OCI-LY7 (cell line): ENCODE measurements at regions not wholly inside any gene's neighbourhood (a gene's known extent, or its start where the extent isn't known, plus 50 kb on each side); places are given as distances from the start of the nearest gene placed in this dataset.

ENCODE experiments used
- BruUV-seq: library from RNA; stranded (reverse); fragments of 400-500 nt; replicated peaks from 2 replicates; lab custom pipeline; 2021; lab: Mats Ljungman, UMichigan
- CTCF ChIA-PET: fragments of 300-600 bp; sonication (Branson Sonifier 250); formaldehyde crosslinking; loops from one replicate; lab custom pipeline; 2022; ENCODE audit warnings: antibody characterized with exemption; ENCODE audit not compliant: unreplicated experiment; lab: Charles Lee
- POLR2A ChIA-PET: fragments of 300-600 bp; sonication (Branson Sonifier 250); formaldehyde crosslinking; loops from one replicate; lab custom pipeline; 2022; ENCODE audit warnings: antibody characterized with exemption; lab: Charles Lee
- DNase-seq: peaks from one replicate; pipeline ENCODE4 v3.0.0-alpha.2; 2015; ENCODE audit warnings: low spot score
- H2AFZ ChIP-seq: fragments of 200-600 bp; sonication (generic), shearing (Covaris generic); 2 replicates; pipeline ENCODE4 v1.6.1; 2014; ENCODE audit warnings: mild to moderate bottlenecking, antibody characterized with exemption, low read length, moderate library complexity
- H3K27ac ChIP-seq: fragments of 200-600 bp; sonication (generic); 2 replicates; pipeline ENCODE4 v1.5.1; 2014; ENCODE audit warnings: mixed run types, low read depth, mild to moderate bottlenecking, moderate library complexity, low read length, inconsistent platforms; ENCODE audit not compliant: poor library complexity, severe bottlenecking
- H3K36me3 ChIP-seq: fragments of 200-600 bp; sonication (generic); 2 replicates; pipeline ENCODE4 v1.6.1; 2014; ENCODE audit warnings: mild to moderate bottlenecking, antibody characterized with exemption, low read length, moderate library complexity, mixed read lengths; ENCODE audit not compliant: insufficient read depth
- H3K4me1 ChIP-seq: fragments of 200-600 bp; sonication (generic); 2 replicates; pipeline ENCODE4 v1.5.1; 2014; ENCODE audit warnings: mild to moderate bottlenecking, low read length; ENCODE audit not compliant: insufficient read depth, poor library complexity, severe bottlenecking
- H3K4me2 ChIP-seq: fragments of 200-600 bp; sonication (generic); 2 replicates; pipeline ENCODE4 v1.6.1; 2014; ENCODE audit warnings: mild to moderate bottlenecking, low read length
- H3K4me3 ChIP-seq: fragments of 200-600 bp; sonication (generic); 2 replicates; pipeline ENCODE4 v1.5.1; 2014; ENCODE audit warnings: mild to moderate bottlenecking, low read depth, low read length; ENCODE audit not compliant: poor library complexity, severe bottlenecking
- H3K79me2 ChIP-seq: fragments of 200-600 bp; sonication (generic); 2 replicates; pipeline ENCODE4 v1.6.1; 2016; ENCODE audit warnings: low read depth, mild to moderate bottlenecking, low read length, moderate library complexity, mixed read lengths; ENCODE audit not compliant: insufficient read depth
- H3K9me2 ChIP-seq: fragments of 200-600 bp; sonication (generic); 2 replicates; pipeline ENCODE4 v1.6.1; 2016; ENCODE audit warnings: mild to moderate bottlenecking, low read length, mixed read lengths; ENCODE audit not compliant: insufficient read depth
- H3K9me3 ChIP-seq: fragments of 200-600 bp; sonication (generic); 2 replicates; pipeline ENCODE4 v1.6.1; 2014; ENCODE audit warnings: mild to moderate bottlenecking, mixed run types, low read length, mixed read lengths
- H4K20me1 ChIP-seq: fragments of 200-600 bp; sonication (generic); 2 replicates; pipeline ENCODE4 v1.6.1; 2014; ENCODE audit warnings: mild to moderate bottlenecking, antibody characterized with exemption, low read length, moderate library complexity, mixed read lengths; ENCODE audit not compliant: insufficient read depth
- CTCF ChIP-seq: fragments of 200-600 bp; sonication (generic); conservative IDR thresholded peaks from 2 replicates; pipeline ENCODE4 v1.5.1; 2014; ENCODE audit warnings: mild to moderate bottlenecking, antibody characterized with exemption, low read length, moderate library complexity, mixed read lengths
- EZH2phosphoT487 ChIP-seq: fragments of 200-600 bp; sonication (generic); IDR thresholded peaks from 2 replicates; pipeline ENCODE4 v1.6.1; 2018; ENCODE audit warnings: low read depth, borderline replicate concordance, mild to moderate bottlenecking, mixed run types, antibody characterized with exemption, low read length, moderate library complexity, mixed read lengths
- intact Hi-C: fragments of 100-400 bp; cut with micrococcal nuclease; formaldehyde crosslinking; loops from one replicate; pipeline ENCODE4 v1.10.0; 2022; ENCODE audit not compliant: unreplicated experiment

GRCh38 chr3:87793337-87793877 lies 265.4 kb downstream of the CGGBP1 start:
- ChIA-PET POLR2A (no interaction called here), CTCF (no interaction called here)
- no peak overlapping the region for H2AFZ ChIP-seq
- H3K9me2 ChIP-seq = no peaks in the 10 kb centered on the region
- TF ChIP-seq CTCF = no peak
- TF ChIP-seq EZH2phosphoT487 = no peak
- H3K27ac ChIP-seq = no peak overlapping the region
- no peak for DNase-seq
- no TSS peak for BruUV-seq
- H3K79me2 ChIP-seq = no peaks in the 10 kb centered on the region
- no peaks in the 10 kb centered on the region for H3K4me1 ChIP-seq
- H4K20me1 ChIP-seq = no peaks in the 10 kb centered on the region
- intact Hi-C loops = no loop called here
- no peaks in the 10 kb centered on the region for H3K36me3 ChIP-seq
- no peaks in the 10 kb centered on the region for H3K9me3 ChIP-seq
- no peak overlapping the region for H3K4me2 ChIP-seq
- H3K4me3 ChIP-seq = no peak overlapping the region

DNA sequence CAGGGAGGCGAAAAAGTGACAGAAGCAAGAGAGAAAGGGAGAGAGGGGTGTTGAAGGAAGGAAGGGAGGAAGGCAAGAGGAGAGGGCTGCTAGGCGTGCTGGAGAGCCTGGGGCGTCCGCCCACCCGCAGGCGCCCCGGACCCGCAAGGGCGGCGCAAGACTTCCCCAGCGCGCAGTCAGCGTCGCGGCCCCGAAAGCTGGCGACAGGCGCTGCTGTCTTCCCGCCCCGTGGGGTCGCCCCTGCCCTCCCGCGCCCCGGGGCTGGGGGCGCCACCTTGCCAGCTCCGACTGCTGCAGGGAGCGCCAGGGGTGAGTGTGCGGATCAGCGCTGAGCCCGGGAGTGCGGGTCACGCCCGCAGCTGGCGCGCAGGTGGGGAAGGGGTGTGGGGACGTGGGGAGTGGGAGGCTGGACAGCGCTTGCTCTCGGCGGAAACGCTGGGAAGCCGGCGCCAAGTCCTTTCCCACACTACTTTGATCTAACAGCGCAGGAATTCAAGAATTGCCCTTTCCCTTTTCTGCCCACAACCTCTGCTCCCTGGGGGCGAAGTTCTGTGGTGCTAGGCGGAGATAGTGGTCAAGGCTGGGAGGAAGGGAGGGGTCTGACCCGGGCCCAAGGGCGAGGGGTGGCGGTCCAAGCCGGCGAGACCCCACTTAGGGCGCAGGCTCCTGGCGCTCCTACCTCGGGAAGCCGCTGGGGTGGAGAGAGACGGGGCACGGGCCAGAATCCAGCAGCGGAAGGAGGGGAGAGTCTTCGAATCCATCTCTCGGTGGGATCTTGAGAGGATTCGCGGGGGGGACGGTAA lies 266.1 kb downstream of the CGGBP1 start, which contains the start of gene HTR1F:
Gene HTR1F (plus strand): TSS at position 173 of the 803 bp plus-strand sequence.
- H3K4me2 ChIP-seq = no peak within 1 kb of the TSS
- H3K4me3 ChIP-seq = no peak within 1 kb of the TSS
- H3K79me2 ChIP-seq = no peaks in the 10 kb centered on the region
- DNase-seq = no peak
- POLR2A ChIA-PET = no interaction called here
- H4K20me1 ChIP-seq = no peaks in the 10 kb centered on the region
- no peaks in the 10 kb centered on the region for H3K9me3 ChIP-seq
- CTCF ChIA-PET = no interaction called here
- H3K36me3 ChIP-seq = no peaks in the 10 kb centered on the region
- BruUV-seq = no TSS peak
- H2AFZ ChIP-seq = no peak within 1 kb of the TSS
- no peaks in the 10 kb centered on the region for H3K4me1 ChIP-seq
- TF ChIP-seq CTCF (no peak), EZH2phosphoT487 (no peak)
- H3K9me2 ChIP-seq = no peaks in the 10 kb centered on the region
- intact Hi-C loops = no loop called here
- H3K27ac ChIP-seq = no peak within 1 kb of the TSS

DNA sequence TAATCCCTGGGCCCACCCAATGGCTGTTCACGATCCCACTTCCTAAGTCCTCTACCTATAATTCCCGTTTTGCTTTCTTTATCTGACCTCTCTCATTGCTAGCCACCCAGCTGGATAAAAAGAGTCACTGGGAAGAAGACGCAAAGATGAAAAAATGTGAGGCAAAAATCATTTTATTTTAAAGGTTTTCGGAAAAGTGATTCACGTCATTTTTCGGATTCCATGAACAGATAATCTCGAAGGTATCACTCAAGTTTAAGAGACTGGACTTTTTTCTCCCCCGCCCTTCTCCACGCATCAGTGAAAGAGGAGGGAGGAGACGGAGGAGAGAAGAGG lies 266.6 kb downstream of the CGGBP1 start:
- POLR2A ChIA-PET = no interaction called here
- TF ChIP-seq EZH2phosphoT487 (no peak), CTCF (no peak)
- Histone ChIP-seq H3K79me2 (no peaks in the 10 kb centered on the region), H3K4me2 (no peak overlapping the region), H3K9me3 (no peaks in the 10 kb centered on the region), H2AFZ (no peak overlapping the region), H3K9me2 (no peaks in the 10 kb centered on the region), H3K4me1 (no peaks in the 10 kb centered on the region), H4K20me1 (no peaks in the 10 kb centered on the region), H3K4me3 (no peak overlapping the region), H3K27ac (no peak overlapping the region), H3K36me3 (no peaks in the 10 kb centered on the region)
- intact Hi-C loops = no loop called here
- CTCF ChIA-PET = no interaction called here
- no TSS peak for BruUV-seq
- no peak for DNase-seq
